GM23338 (cell line): ENCODE measurements at regions not wholly inside any gene's neighbourhood (a gene's known extent, or its start where the extent isn't known, plus 50 kb on each side); places are given as distances from the start of the nearest gene placed in this dataset.

Experiments
- CREB1 ChIP-seq: fragments of 250-450 bp; sonication (Bioruptor Pico); IDR thresholded peaks from 2 replicates; pipeline ENCODE4 v1.5.0; 2020; ENCODE audit warnings: low read depth, mild to moderate bottlenecking, moderate library complexity
- EZH2 ChIP-seq: fragments of 200-600 bp; sonication (generic); IDR thresholded peaks from one replicate; pipeline ENCODE4 v1.8.0; 2017; ENCODE audit warnings: antibody characterized with exemption, mild to moderate bottlenecking, low read depth; ENCODE audit not compliant: unreplicated experiment
- EZH2phosphoT487 ChIP-seq: fragments of 200-600 bp; sonication (generic); IDR thresholded peaks from one replicate; pipeline ENCODE4 v1.8.1; 2018; ENCODE audit warnings: antibody characterized with exemption; ENCODE audit not compliant: unreplicated experiment
- JUNB ChIP-seq: IDR thresholded peaks from one replicate; pipeline ENCODE4 v1.6.1; 2016; ENCODE audit warnings: antibody characterized with exemption; ENCODE audit not compliant: unreplicated experiment
- POLR2AphosphoS5 ChIP-seq: IDR thresholded peaks from 2 replicates; pipeline ENCODE4 v1.6.1; 2016; ENCODE audit warnings: antibody characterized with exemption, low read depth
- STAT1 ChIP-seq: IDR thresholded peaks from one replicate; pipeline ENCODE4 v1.6.1; 2016; ENCODE audit warnings: antibody characterized with exemption; ENCODE audit not compliant: unreplicated experiment
- TF ChIP-seq, protein P1 (sequence below), 2 experiments: fragments of 200-600 bp in 1 of 2; sonication (generic) in 1 of 2; conservative IDR thresholded peaks; 2 replicates each; pipeline versions ENCODE4 v1.5.1 to v1.6.1; 2016 to 2017; ENCODE audit warnings: antibody characterized with exemption in 2 of 2, low read depth in 2 of 2, mild to moderate bottlenecking in 2 of 2, moderate library complexity in 1 of 2
- TF ChIP-seq, protein P2 (sequence below): IDR thresholded peaks from one replicate; pipeline ENCODE4 v1.6.1; 2018; ENCODE audit warnings: antibody characterized with exemption; ENCODE audit not compliant: unreplicated experiment

- TF ChIP-seq EZH2, result no peak
- TF ChIP-seq, protein P1, sequence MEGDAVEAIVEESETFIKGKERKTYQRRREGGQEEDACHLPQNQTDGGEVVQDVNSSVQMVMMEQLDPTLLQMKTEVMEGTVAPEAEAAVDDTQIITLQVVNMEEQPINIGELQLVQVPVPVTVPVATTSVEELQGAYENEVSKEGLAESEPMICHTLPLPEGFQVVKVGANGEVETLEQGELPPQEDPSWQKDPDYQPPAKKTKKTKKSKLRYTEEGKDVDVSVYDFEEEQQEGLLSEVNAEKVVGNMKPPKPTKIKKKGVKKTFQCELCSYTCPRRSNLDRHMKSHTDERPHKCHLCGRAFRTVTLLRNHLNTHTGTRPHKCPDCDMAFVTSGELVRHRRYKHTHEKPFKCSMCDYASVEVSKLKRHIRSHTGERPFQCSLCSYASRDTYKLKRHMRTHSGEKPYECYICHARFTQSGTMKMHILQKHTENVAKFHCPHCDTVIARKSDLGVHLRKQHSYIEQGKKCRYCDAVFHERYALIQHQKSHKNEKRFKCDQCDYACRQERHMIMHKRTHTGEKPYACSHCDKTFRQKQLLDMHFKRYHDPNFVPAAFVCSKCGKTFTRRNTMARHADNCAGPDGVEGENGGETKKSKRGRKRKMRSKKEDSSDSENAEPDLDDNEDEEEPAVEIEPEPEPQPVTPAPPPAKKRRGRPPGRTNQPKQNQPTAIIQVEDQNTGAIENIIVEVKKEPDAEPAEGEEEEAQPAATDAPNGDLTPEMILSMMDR (conservative IDR thresholded peaks at IDR 0.05; ENCODE audit: low read depth in 2 of 2), result no peak
- no peak for TF ChIP-seq CREB1
- no peak for TF ChIP-seq POLR2AphosphoS5
- no peak for TF ChIP-seq EZH2phosphoT487
- TF ChIP-seq JUNB, result no peak
- TF ChIP-seq STAT1, result no peak
- TF ChIP-seq, protein P2, sequence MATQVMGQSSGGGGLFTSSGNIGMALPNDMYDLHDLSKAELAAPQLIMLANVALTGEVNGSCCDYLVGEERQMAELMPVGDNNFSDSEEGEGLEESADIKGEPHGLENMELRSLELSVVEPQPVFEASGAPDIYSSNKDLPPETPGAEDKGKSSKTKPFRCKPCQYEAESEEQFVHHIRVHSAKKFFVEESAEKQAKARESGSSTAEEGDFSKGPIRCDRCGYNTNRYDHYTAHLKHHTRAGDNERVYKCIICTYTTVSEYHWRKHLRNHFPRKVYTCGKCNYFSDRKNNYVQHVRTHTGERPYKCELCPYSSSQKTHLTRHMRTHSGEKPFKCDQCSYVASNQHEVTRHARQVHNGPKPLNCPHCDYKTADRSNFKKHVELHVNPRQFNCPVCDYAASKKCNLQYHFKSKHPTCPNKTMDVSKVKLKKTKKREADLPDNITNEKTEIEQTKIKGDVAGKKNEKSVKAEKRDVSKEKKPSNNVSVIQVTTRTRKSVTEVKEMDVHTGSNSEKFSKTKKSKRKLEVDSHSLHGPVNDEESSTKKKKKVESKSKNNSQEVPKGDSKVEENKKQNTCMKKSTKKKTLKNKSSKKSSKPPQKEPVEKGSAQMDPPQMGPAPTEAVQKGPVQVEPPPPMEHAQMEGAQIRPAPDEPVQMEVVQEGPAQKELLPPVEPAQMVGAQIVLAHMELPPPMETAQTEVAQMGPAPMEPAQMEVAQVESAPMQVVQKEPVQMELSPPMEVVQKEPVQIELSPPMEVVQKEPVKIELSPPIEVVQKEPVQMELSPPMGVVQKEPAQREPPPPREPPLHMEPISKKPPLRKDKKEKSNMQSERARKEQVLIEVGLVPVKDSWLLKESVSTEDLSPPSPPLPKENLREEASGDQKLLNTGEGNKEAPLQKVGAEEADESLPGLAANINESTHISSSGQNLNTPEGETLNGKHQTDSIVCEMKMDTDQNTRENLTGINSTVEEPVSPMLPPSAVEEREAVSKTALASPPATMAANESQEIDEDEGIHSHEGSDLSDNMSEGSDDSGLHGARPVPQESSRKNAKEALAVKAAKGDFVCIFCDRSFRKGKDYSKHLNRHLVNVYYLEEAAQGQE, result no peak
These were observed 165.6 kb upstream of the POGK start for GRCh38 chr1:166673722-166674121.
